Ovary (tissue), 3 donors: ENCODE measurements at regions not wholly inside any gene's neighbourhood (a gene's known extent, or its start where the extent isn't known, plus 50 kb on each side); places are given as distances from the start of the nearest gene placed in this dataset.

Experiments used
- EP300 ChIP-seq: sonication (generic); formaldehyde crosslinking; IDR thresholded peaks from one replicate; pipeline ENCODE4 v1.6.1; 2017; ENCODE audit warnings: antibody characterized with exemption
- POLR2A ChIP-seq: fragments of 450-650 bp; IDR thresholded peaks from one replicate; pipeline ENCODE4 v1.6.1; 2017; ENCODE audit warnings: antibody characterized with exemption, mild to moderate bottlenecking, moderate library complexity
- TF ChIP-seq, protein P1 (sequence below), 3 donors: fragments of 450-650 bp in 2 of 3; fragments of 200-600 bp in 1 of 3; IDR thresholded peaks; one replicate each; pipeline versions ENCODE4 v1.5.1 to v1.8.0; 2016 to 2022; ENCODE audit warnings: antibody characterized with exemption in 3 of 3, mild to moderate bottlenecking in 1 of 3
- donor health status: DM: no; HTN: no; CAD: no.

GRCh38 chr14:42004321-42004720, 397.6 kb downstream of the LRFN5 start:
- TF ChIP-seq, protein P1, sequence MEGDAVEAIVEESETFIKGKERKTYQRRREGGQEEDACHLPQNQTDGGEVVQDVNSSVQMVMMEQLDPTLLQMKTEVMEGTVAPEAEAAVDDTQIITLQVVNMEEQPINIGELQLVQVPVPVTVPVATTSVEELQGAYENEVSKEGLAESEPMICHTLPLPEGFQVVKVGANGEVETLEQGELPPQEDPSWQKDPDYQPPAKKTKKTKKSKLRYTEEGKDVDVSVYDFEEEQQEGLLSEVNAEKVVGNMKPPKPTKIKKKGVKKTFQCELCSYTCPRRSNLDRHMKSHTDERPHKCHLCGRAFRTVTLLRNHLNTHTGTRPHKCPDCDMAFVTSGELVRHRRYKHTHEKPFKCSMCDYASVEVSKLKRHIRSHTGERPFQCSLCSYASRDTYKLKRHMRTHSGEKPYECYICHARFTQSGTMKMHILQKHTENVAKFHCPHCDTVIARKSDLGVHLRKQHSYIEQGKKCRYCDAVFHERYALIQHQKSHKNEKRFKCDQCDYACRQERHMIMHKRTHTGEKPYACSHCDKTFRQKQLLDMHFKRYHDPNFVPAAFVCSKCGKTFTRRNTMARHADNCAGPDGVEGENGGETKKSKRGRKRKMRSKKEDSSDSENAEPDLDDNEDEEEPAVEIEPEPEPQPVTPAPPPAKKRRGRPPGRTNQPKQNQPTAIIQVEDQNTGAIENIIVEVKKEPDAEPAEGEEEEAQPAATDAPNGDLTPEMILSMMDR (IDR thresholded peaks at IDR 0.05) = no peak
- TF ChIP-seq EP300 (no peak), POLR2A (no peak)
